GM18519 (cell line): ENCODE measurements at regions not wholly inside any gene's neighbourhood (a gene's known extent, or its start where the extent isn't known, plus 50 kb on each side); places are given as distances from the start of the nearest gene placed in this dataset.

Source experiments
- ATAC-seq: cut with Tn5 transposase; IDR thresholded peaks from one replicate; pipeline ENCODE4 v1.9.1; 2021; ENCODE audit warnings: mild to moderate bottlenecking, moderate library complexity; ENCODE audit not compliant: unreplicated experiment, low FRiP score

GRCh38 chr15:96264351-96264798 lies 66.1 kb upstream of the NR2F2 start:
- no peak for ATAC-seq

GRCh38 chr15:96264801-96265515 lies 65.5 kb upstream of the NR2F2 start:
- no peak for ATAC-seq

- no peak for ATAC-seq
Observed at GRCh38 chr15:96266456-96266855, 64.0 kb upstream of the NR2F2 start.

- no peak for ATAC-seq
Observed at GRCh38 chr15:96267463-96267862, 63.0 kb upstream of the NR2F2 start.

- ATAC-seq: no peak
Observed at GRCh38 chr15:96268442-96269204, 61.9 kb upstream of the NR2F2 start.

- no peak for ATAC-seq
Observed at GRCh38 chr15:96270581-96271172, 59.8 kb upstream of the NR2F2 start.

GRCh38 chr15:96272427-96272826 lies 58.1 kb upstream of the NR2F2 start:
- no peak for ATAC-seq

- ATAC-seq: peak; percentile 51
Observed at GRCh38 chr15:96273317-96274086, 57.0 kb upstream of the NR2F2 start.

- ATAC-seq: no peak
Observed at GRCh38 chr15:96274087-96274440, 56.4 kb upstream of the NR2F2 start.

GRCh38 chr15:96274698-96275097 lies 55.8 kb upstream of the NR2F2 start:
- no peak for ATAC-seq

- ATAC-seq: no peak
Observed at GRCh38 chr15:96276438-96277210, 53.9 kb upstream of the NR2F2 start.
